DND-41 (cell line): ENCODE measurements at regions not wholly inside any gene's neighbourhood (a gene's known extent, or its start where the extent isn't known, plus 50 kb on each side); places are given as distances from the start of the nearest gene placed in this dataset.

Experiments
- ATAC-seq: fragments of 200-7000 bp; cut with Tn5 transposase; 3 replicates; pipeline ENCODE4 v1.9.1; 2021; ENCODE audit warnings: low read depth; ENCODE audit not compliant: insufficient read depth
- DNase-seq: peaks from one replicate; pipeline ENCODE4 v3.0.0-alpha.2; 2020
- H2AFZ ChIP-seq: 2 replicates; pipeline ENCODE4 v1.6.0; 2012; ENCODE audit warnings: low read depth, low read length
- H3K27ac ChIP-seq: 2 replicates; pipeline ENCODE4 v1.5.1; 2012; ENCODE audit warnings: low read length, inconsistent platforms
- H3K27me3 ChIP-seq: fragments of 200-600 bp; sonication (generic); 2 replicates; pipeline ENCODE4 v1.6.0; 2012; ENCODE audit warnings: low read length, mild to moderate bottlenecking, inconsistent platforms; ENCODE audit not compliant: insufficient read depth, poor library complexity
- H3K36me3 ChIP-seq: 2 replicates; pipeline ENCODE4 v1.5.1; 2012; ENCODE audit warnings: low read length, inconsistent platforms; ENCODE audit not compliant: insufficient read depth
- H3K4me1 ChIP-seq: 2 replicates; pipeline ENCODE4 v1.5.1; 2012; ENCODE audit warnings: mild to moderate bottlenecking, low read length; ENCODE audit not compliant: insufficient read depth
- H3K4me2 ChIP-seq: 2 replicates; pipeline ENCODE4 v1.6.0; 2012; ENCODE audit warnings: mild to moderate bottlenecking, moderate library complexity, low read length, inconsistent platforms; ENCODE audit not compliant: insufficient read depth
- H3K4me3 ChIP-seq, 2 experiments: fragments of 200-600 bp in 1 of 2; shearing (Covaris generic) in 1 of 2; 2 replicates each; pipeline ENCODE4 v1.5.1; 2012 to 2016; ENCODE audit warnings: inconsistent platforms in 2 of 2, low read length in 2 of 2, mild to moderate bottlenecking in 2 of 2, low read depth in 1 of 2, moderate library complexity in 1 of 2
- H3K79me2 ChIP-seq: 2 replicates; pipeline ENCODE4 v1.6.0; 2012; ENCODE audit warnings: low read length, inconsistent platforms; ENCODE audit not compliant: insufficient read depth
- H3K9ac ChIP-seq: 2 replicates; pipeline ENCODE4 v1.6.0; 2012; ENCODE audit warnings: low read depth, mild to moderate bottlenecking, inconsistent platforms, low read length, moderate library complexity
- H3K9me3 ChIP-seq: 2 replicates; pipeline ENCODE4 v1.5.1; 2012; ENCODE audit warnings: low read length, moderate library complexity, mild to moderate bottlenecking, inconsistent platforms; ENCODE audit not compliant: insufficient read depth, severe bottlenecking
- H4K20me1 ChIP-seq: 2 replicates; pipeline ENCODE4 v1.6.0; 2012; ENCODE audit warnings: low read length; ENCODE audit not compliant: insufficient read depth
- CTCF ChIP-seq: IDR thresholded peaks from 2 replicates; pipeline ENCODE4 v1.5.1; 2012; ENCODE audit warnings: borderline replicate concordance, low read length, moderate library complexity, mild to moderate bottlenecking; ENCODE audit not compliant: poor library complexity, severe bottlenecking; ENCODE audit errors: extremely low read depth
- EZH2 ChIP-seq: IDR thresholded peaks from 3 replicates; pipeline ENCODE4 v1.6.1; 2012; ENCODE audit warnings: borderline replicate concordance, low read depth, mild to moderate bottlenecking, moderate library complexity, low read length, inconsistent platforms; ENCODE audit not compliant: severe bottlenecking

GRCh38 chr2:16785149-16785548, 119.5 kb upstream of the CYRIA start:
- ATAC-seq (no peak), DNase-seq (no peak)
- no peak overlapping the region for H2AFZ ChIP-seq
- H3K4me1 ChIP-seq: no peaks in the 10 kb centered on the region
- H3K27ac ChIP-seq: no peak overlapping the region
- H4K20me1 ChIP-seq: no peaks in the 10 kb centered on the region
- H3K36me3 ChIP-seq: no peaks in the 10 kb centered on the region
- H3K4me2 ChIP-seq: no peak overlapping the region
- no peak overlapping the region for H3K9ac ChIP-seq
- no peaks in the 10 kb centered on the region for H3K27me3 ChIP-seq
- H3K79me2 ChIP-seq: no peaks in the 10 kb centered on the region
- H3K4me3 ChIP-seq: no peak overlapping the region
- TF ChIP-seq EZH2 (no peak), CTCF (no peak)
- no peaks in the 10 kb centered on the region for H3K9me3 ChIP-seq

GRCh38 chr2:16784652-16785051, 119.0 kb upstream of the CYRIA start:
- Histone ChIP-seq H3K9me3 (no peaks in the 10 kb centered on the region), H3K36me3 (no peaks in the 10 kb centered on the region), H3K4me2 (no peak overlapping the region), H2AFZ (no peak overlapping the region), H3K79me2 (no peaks in the 10 kb centered on the region), H3K9ac (no peak overlapping the region), H3K27me3 (no peaks in the 10 kb centered on the region), H3K4me3 (no peak overlapping the region), H4K20me1 (no peaks in the 10 kb centered on the region), H3K4me1 (no peaks in the 10 kb centered on the region), H3K27ac (no peak overlapping the region)
- ATAC-seq (no peak), DNase-seq (no peak)
- no peak for TF ChIP-seq CTCF
- TF ChIP-seq EZH2: no peak

GRCh38 chr2:16777123-16777870, 111.7 kb upstream of the CYRIA start:
- Histone ChIP-seq H2AFZ (no peak overlapping the region), H3K36me3 (no peaks in the 10 kb centered on the region), H3K27me3 (no peaks in the 10 kb centered on the region), H4K20me1 (no peaks in the 10 kb centered on the region), H3K79me2 (no peaks in the 10 kb centered on the region), H3K27ac (no peak overlapping the region), H3K9me3 (no peaks in the 10 kb centered on the region), H3K4me1 (no peaks in the 10 kb centered on the region), H3K4me3 (no peak overlapping the region), H3K4me2 (no peak overlapping the region), H3K9ac (no peak overlapping the region)
- ATAC-seq (no peak), DNase-seq (no peak)
- TF ChIP-seq EZH2 (no peak), CTCF (no peak)

- Histone ChIP-seq H3K36me3 (no peaks in the 10 kb centered on the region), H3K9me3 (no peaks in the 10 kb centered on the region), H3K27me3 (no peaks in the 10 kb centered on the region), H3K4me2 (no peak overlapping the region), H3K4me1 (no peaks in the 10 kb centered on the region), H4K20me1 (no peaks in the 10 kb centered on the region), H3K9ac (no peak overlapping the region), H3K4me3 (no peak overlapping the region), H3K27ac (no peak overlapping the region), H3K79me2 (no peaks in the 10 kb centered on the region), H2AFZ (no peak overlapping the region)
- DNase-seq (no peak), ATAC-seq (no peak)
- no peak for TF ChIP-seq CTCF
- TF ChIP-seq EZH2: no peak
Observed at GRCh38 chr2:16775899-16776231, 110.2 kb upstream of the CYRIA start.
